Activated CD8-positive, alpha-beta T cell treated with anti-CD3 and anti-CD28 coated beads, Interleukin-2, amount 10 ng/mL, durations not matched to agents 7 days and 5 days (primary cell): ENCODE measurements at regions not wholly inside any gene's neighbourhood (a gene's known extent, or its start where the extent isn't known, plus 50 kb on each side); places are given as distances from the start of the nearest gene placed in this dataset.

Source experiments
- ATAC-seq: fragments of 150-1000 bp; cut with Tn5 transposase; one replicate; pipeline ENCODE4 v1.10.0; 2021; ENCODE audit warnings: moderate library complexity
- CTCF ChIA-PET: fragments of 350-600 bp; sonication (Branson Sonifier 250); formaldehyde crosslinking; loops from one replicate; lab custom pipeline; 2021; ENCODE audit warnings: antibody characterized with exemption; lab: Charles Lee
- POLR2A ChIA-PET: fragments of 350-600 bp; sonication (Branson Sonifier 250); formaldehyde crosslinking; loops from one replicate; lab custom pipeline; 2021; ENCODE audit warnings: antibody characterized with exemption; lab: Charles Lee
- DNase-seq: peaks from one replicate; pipeline ENCODE4 v3.0.0-alpha.2; 2020
- H3K27ac Mint-ChIP-seq: one replicate; pipeline ENCODE4 v1.8.0; 2021; ENCODE audit warnings: mild to moderate bottlenecking, mixed read lengths
- H3K27me3 Mint-ChIP-seq: one replicate; pipeline ENCODE4 v1.8.0; 2021; ENCODE audit warnings: low read depth, mixed read lengths
- H3K36me3 Mint-ChIP-seq: one replicate; pipeline ENCODE4 v1.8.0; 2021; ENCODE audit warnings: low read depth, mixed read lengths
- H3K4me1 Mint-ChIP-seq: one replicate; pipeline ENCODE4 v1.8.0; 2021; ENCODE audit warnings: low read depth, mixed read lengths
- H3K4me3 Mint-ChIP-seq: one replicate; pipeline ENCODE4 v1.8.0; 2021; ENCODE audit warnings: mild to moderate bottlenecking, mixed read lengths
- H3K9me3 Mint-ChIP-seq: one replicate; pipeline ENCODE4 v1.8.0; 2022; ENCODE audit warnings: mixed read lengths; ENCODE audit not compliant: insufficient read depth

DNA sequence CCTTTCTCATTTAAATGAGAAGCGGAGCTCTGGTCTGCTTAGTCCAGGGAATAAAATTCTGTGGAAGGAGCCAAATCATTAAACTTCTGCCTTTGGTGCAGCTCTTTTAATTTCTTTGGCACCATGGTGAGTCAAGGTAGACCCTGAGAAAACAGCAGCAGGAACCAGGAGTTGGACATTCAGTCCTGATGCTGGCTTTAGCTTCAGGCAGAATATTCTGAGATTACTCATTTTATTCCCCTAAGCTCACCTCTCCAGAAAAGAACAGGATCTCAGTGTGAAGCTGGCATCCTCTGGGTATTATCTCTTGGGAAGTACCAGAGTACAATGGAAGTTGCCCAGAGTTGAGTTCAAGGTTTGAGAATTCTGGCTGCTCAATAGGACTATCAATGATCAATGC lies 211.6 kb upstream of the NRP1 start:
- ATAC-seq (no peak), DNase-seq (no peak)
- H3K4me1 Mint-ChIP-seq: no peaks in the 10 kb centered on the region
- H3K27me3 Mint-ChIP-seq: peaks cover 2% of the 10 kb centered on the region
- no peaks in the 10 kb centered on the region for H3K36me3 Mint-ChIP-seq
- H3K27ac Mint-ChIP-seq: no peak overlapping the region
- no peaks in the 10 kb centered on the region for H3K9me3 Mint-ChIP-seq
- CTCF ChIA-PET: no interaction called here
- no peak overlapping the region for H3K4me3 Mint-ChIP-seq
- POLR2A ChIA-PET: no interaction called here

DNA sequence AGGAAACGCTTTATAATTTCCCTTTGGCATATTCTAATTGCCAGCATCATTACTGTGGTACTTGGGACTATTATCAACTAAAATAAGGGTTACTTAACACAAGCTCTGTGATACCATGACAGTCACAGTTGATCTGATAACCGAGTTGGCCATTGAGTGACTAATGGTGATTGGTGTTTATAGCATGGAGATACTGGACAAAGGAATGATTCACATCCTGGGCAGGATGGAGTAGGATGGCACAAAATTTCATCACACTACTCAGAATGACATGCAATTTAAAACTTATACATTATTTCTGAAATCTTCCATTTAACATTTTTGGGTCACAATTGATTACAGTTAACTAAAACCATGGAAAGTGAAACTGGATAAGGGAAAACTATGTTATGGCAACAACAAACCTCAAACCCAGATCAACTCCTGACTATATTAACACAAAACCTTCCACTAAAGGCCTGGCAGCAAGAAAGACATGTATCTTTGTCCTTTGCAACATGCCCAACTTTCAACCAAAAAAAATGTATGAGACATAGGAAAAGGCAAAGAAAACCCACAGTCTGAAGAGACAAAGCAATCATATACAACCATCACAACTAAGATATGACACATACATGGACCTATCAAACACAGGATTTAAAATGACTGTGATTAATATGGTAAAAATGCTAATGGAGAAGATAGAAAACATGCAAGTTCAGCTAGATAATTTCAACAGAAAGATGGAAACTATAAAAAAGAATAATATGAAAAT lies 208.5 kb upstream of the NRP1 start:
- H3K36me3 Mint-ChIP-seq: no peaks in the 10 kb centered on the region
- ChIA-PET CTCF (no interaction called here), POLR2A (no interaction called here)
- H3K4me3 Mint-ChIP-seq: no peak overlapping the region
- ATAC-seq (no peak), DNase-seq (no peak)
- H3K27me3 Mint-ChIP-seq: no peaks in the 10 kb centered on the region
- no peaks in the 10 kb centered on the region for H3K4me1 Mint-ChIP-seq
- H3K27ac Mint-ChIP-seq: no peak overlapping the region
- no peaks in the 10 kb centered on the region for H3K9me3 Mint-ChIP-seq

DNA sequence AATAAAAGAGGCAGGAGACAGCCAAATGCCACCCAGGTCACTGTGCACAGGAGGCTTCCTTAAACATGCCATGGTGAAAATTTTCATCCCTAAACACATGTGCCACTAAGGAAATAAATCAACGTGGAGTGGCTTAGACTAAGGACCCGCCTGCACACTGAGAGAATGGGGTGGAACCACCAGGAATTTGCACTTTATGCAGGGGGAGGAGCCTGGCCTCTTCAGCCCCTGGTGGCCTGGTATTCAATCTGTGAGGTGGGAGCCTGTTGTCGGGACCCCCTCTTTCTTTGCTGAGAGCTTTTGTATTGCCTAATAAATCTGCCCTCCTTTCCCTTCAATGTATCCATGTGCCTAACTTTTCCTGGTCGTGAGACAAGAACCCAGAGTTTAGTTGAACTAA lies 204.6 kb upstream of the NRP1 start:
- H3K27ac Mint-ChIP-seq: no peak overlapping the region
- CTCF ChIA-PET: no interaction called here
- ATAC-seq: no peak

DNA sequence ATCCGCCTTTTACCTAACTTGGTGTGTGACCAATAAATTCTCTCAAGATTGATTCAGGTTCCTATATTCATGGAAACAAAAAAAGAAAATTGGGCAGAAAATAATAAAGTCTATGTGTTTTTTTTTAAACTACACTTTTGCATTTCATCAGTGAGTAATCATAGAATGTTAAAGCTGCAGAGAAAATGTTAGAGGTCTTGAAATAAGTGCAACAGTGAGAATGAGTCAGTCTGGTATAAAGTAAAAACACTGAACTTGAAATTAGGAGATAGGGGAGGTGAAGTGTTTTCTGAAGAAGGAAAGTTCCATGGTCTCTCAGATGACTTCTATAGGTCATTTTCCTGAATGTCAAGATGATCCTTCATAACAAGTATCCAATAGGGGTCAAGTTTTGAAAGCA lies 202.6 kb upstream of the NRP1 start:
- H3K36me3 Mint-ChIP-seq: no peaks in the 10 kb centered on the region
- DNase-seq (no peak), ATAC-seq (no peak)
- no peaks in the 10 kb centered on the region for H3K4me1 Mint-ChIP-seq
- no peaks in the 10 kb centered on the region for H3K9me3 Mint-ChIP-seq
- H3K4me3 Mint-ChIP-seq: no peak overlapping the region
- H3K27ac Mint-ChIP-seq: no peak overlapping the region
- CTCF ChIA-PET: no interaction called here
- POLR2A ChIA-PET: no interaction called here
- no peaks in the 10 kb centered on the region for H3K27me3 Mint-ChIP-seq

More for the DNA sequence above, 204.6 kb upstream of the NRP1 start:
- Mint-ChIP-seq H3K9me3 (no peaks in the 10 kb centered on the region), H3K4me3 (no peak overlapping the region), H3K4me1 (no peaks in the 10 kb centered on the region), H3K36me3 (no peaks in the 10 kb centered on the region), H3K27me3 (no peaks in the 10 kb centered on the region)
- no peak for DNase-seq
- POLR2A ChIA-PET: no interaction called here

DNA sequence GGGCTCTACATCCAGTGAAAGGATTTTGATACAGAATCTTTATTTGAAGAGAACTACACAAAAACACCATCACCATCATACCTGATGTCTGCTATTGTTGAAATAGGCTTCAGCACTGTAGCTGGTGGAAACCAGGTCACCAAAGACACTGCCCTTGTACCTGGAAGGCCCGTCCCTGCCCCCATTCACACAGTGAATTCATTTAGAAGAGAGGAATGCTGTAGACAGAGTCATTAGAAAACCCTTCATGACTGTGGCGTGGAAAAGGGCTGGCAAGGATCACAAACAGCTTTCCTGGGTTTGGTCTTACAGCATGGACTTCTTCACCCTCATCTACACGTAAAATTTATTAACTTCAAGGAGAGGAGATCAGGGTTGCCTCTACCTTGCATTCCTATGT lies 202.0 kb upstream of the NRP1 start:
- H3K9me3 Mint-ChIP-seq: no peaks in the 10 kb centered on the region
- ChIA-PET CTCF (no interaction called here), POLR2A (no interaction called here)
- no peak overlapping the region for H3K27ac Mint-ChIP-seq
- H3K36me3 Mint-ChIP-seq: no peaks in the 10 kb centered on the region
- DNase-seq (no peak), ATAC-seq (no peak)
- H3K4me3 Mint-ChIP-seq: no peak overlapping the region
- H3K27me3 Mint-ChIP-seq: no peaks in the 10 kb centered on the region
- no peaks in the 10 kb centered on the region for H3K4me1 Mint-ChIP-seq

DNA sequence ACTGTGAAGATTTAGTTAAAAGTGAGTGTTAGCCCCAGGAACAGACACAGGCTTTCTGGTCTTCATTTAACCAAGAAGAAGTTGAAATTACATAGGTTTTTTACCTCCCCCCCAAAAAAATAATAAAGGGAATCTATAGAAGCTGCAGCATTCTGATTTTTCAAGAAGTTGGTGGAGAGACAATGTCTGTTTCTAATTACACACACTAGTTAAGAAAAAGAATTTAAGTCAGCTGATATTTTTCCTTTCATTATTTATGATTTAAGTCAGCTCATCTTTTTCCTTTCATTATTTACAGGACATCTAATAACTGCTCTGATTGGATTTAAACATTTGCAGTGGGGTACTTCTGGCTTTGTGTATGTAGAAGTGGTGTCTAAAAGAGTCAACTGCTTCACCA lies 201.4 kb upstream of the NRP1 start:
- DNase-seq (no peak), ATAC-seq (no peak)
- Mint-ChIP-seq H3K36me3 (no peaks in the 10 kb centered on the region), H3K4me1 (no peaks in the 10 kb centered on the region), H3K9me3 (no peaks in the 10 kb centered on the region), H3K27me3 (no peaks in the 10 kb centered on the region), H3K4me3 (no peak overlapping the region), H3K27ac (no peak overlapping the region)
- CTCF ChIA-PET: no interaction called here
- POLR2A ChIA-PET: no interaction called here

DNA sequence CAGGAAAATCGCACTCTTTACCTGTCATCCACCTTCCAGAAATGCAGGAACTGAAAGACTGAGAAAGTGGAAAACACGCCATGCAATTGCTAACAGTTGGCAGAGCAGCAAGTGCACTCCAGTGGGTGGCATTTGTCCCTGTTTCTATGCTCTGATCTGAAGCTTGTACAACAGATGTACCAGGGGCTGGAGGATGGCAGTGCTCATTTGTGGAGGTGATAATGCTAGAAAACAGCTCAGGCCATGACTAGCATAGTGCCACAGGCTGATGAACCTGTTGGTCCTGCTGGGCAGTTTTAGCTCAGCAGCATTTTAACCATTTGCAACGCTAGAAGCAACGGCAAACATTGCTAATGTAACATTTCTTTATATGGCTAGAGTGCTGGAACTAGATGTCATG lies 199.9 kb upstream of the NRP1 start:
- H3K27ac Mint-ChIP-seq: no peak overlapping the region
- DNase-seq (no peak), ATAC-seq (no peak)
- CTCF ChIA-PET: no interaction called here
- H3K27me3 Mint-ChIP-seq: no peaks in the 10 kb centered on the region
- H3K9me3 Mint-ChIP-seq: no peaks in the 10 kb centered on the region
- POLR2A ChIA-PET: interaction anchor here (0.5 kb wide), 1 partner anchor 522 kb away, joined by 3 read pairs; no protein-coding TSS in a partner anchor
- H3K4me3 Mint-ChIP-seq: no peak overlapping the region
- H3K36me3 Mint-ChIP-seq: no peaks in the 10 kb centered on the region
- no peaks in the 10 kb centered on the region for H3K4me1 Mint-ChIP-seq

DNA sequence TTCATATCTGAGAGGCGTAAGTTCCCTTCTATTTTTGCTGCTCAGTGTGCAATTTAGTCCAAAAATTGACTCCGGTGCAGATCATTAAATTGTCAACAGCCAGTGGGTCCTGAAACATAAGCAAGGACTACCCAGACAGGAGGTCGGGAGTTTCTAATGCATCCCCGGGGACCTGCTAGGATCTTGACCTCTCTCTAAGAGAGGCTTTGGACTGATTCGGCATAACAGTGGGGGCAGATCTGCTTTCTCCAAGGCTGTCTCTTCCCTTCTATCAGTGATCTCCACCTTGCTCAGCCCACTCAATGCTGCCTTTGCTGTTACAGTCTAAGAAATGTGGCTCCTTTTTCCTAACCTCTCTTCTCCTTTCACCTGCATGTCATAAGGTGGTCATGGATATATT lies 199.1 kb upstream of the NRP1 start:
- H3K27ac Mint-ChIP-seq: no peak overlapping the region
- no peaks in the 10 kb centered on the region for H3K36me3 Mint-ChIP-seq
- ChIA-PET POLR2A (no interaction called here), CTCF (no interaction called here)
- no peaks in the 10 kb centered on the region for H3K4me1 Mint-ChIP-seq
- no peaks in the 10 kb centered on the region for H3K27me3 Mint-ChIP-seq
- no peaks in the 10 kb centered on the region for H3K9me3 Mint-ChIP-seq
- DNase-seq: no peak
- ATAC-seq: no peak
- no peak overlapping the region for H3K4me3 Mint-ChIP-seq

DNA sequence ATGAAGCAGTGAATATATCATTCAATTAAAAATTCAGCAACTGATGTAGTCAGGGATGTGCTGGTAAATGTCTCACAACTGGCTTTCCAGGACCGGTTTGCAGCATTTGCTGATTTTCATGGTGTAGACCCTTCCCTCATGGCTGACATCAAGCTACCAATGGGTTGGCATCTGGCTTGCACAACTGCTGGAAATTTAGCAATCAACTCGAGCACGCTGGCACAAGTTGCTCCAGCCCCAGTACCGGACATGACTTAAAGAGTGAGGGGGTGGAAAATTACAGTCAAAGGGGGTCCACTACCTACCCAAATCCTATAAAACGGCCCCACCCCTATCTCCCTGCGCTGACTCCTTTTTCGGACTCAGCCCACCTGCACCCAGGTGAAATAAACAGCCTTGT lies 198.4 kb upstream of the NRP1 start:
- ATAC-seq (no peak), DNase-seq (no peak)
- Mint-ChIP-seq H3K4me1 (no peaks in the 10 kb centered on the region), H3K27ac (no peak overlapping the region), H3K4me3 (no peak overlapping the region), H3K27me3 (no peaks in the 10 kb centered on the region), H3K36me3 (no peaks in the 10 kb centered on the region), H3K9me3 (no peaks in the 10 kb centered on the region)
- CTCF ChIA-PET: no interaction called here
- POLR2A ChIA-PET: no interaction called here

DNA sequence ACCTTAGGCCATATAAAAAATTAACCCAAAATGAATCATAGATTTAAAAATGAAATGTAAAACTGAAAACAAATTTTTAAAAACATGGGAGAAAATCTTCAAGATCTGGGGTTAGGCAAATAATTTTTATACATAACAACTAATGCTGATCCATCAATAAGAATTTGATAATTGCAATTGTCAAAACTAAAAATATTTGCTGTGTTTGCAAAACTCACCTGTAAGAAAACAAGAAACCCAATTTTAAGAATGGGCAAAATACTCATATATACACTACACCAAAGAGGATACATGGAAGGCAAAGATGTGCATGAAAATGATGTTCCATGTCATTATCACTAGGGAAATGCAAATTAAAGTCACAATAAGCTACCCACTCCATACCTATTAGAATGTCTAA lies 194.8 kb upstream of the NRP1 start:
- CTCF ChIA-PET: no interaction called here
- Mint-ChIP-seq H3K27me3 (no peaks in the 10 kb centered on the region), H3K4me1 (no peaks in the 10 kb centered on the region), H3K4me3 (no peak overlapping the region), H3K27ac (no peak overlapping the region), H3K36me3 (no peaks in the 10 kb centered on the region), H3K9me3 (no peaks in the 10 kb centered on the region)
- ATAC-seq (no peak), DNase-seq (no peak)
- POLR2A ChIA-PET: no interaction called here

DNA sequence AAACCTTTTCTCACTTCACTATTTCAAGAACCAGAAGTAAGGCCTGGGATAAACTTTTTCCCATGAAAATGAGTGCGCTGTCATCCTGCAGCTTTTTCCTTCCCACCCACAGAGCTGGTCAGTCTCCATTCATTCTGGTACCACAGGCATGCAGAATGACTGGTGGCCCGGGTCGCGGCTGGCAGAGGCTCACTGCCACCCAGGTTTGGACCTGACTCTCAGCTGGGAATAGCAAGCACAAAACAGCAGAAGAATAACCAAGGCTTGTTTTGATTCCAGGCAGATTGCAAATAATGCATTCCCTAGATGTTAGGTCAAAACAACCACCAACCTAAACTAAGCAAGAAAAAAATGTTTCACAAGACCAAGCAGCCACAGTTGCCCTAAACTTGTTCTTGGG lies 190.5 kb upstream of the NRP1 start:
- DNase-seq (no peak), ATAC-seq (no peak)
- no peaks in the 10 kb centered on the region for H3K4me1 Mint-ChIP-seq
- ChIA-PET POLR2A (no interaction called here), CTCF (no interaction called here)
- H3K4me3 Mint-ChIP-seq: no peak overlapping the region
- no peak overlapping the region for H3K27ac Mint-ChIP-seq
- no peaks in the 10 kb centered on the region for H3K27me3 Mint-ChIP-seq
- H3K9me3 Mint-ChIP-seq: no peaks in the 10 kb centered on the region
- H3K36me3 Mint-ChIP-seq: no peaks in the 10 kb centered on the region

DNA sequence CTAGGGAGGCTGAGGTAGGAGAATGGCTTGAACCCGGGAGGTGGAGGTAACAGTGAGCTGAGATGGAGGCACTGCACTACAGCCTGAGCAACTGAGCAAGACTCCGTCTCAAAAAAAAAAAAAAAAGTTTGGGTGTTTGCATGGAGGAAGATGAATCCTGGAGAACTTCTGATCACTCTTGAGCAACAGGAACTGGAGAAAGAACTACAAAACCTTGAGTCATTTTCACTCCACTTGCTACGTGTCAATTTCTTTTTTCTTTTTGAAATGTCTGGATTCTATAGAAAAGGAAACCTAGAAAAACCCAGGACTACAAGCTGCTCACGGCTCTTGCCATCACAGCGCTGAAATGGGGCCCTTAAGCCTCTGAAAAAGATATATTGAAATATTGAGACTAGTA lies 189.6 kb upstream of the NRP1 start:
- ATAC-seq: no peak
- POLR2A ChIA-PET: no interaction called here
- H3K9me3 Mint-ChIP-seq: no peaks in the 10 kb centered on the region

DNA sequence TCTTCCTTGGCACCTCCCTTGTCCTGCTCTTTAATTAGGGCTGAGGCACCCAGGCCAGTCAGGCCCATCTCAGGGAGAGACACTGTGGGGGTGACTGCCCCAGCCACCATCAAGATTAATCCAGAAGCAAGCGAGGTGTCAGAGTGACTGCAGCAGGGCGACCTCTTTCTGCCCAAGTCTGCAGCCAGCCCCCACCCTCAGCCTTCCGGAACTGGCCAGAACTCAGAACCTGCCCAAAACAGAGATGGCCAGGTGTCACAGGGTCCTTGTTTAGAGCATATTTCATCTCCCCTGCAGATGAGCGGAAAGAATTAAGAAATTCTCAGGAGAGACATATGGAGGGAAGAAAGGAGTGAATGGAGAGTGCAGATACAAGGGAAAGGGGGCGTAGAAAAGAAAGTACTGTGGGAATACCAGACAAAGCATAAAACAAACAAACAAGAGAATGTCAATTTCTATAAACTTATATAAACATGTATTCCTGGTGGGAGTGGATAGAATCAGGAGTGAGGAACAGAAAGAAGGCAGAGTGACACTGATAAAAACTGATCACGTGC lies 188.8 kb upstream of the NRP1 start:
- no peaks in the 10 kb centered on the region for H3K4me1 Mint-ChIP-seq
- POLR2A ChIA-PET: no interaction called here
- H3K27me3 Mint-ChIP-seq: no peaks in the 10 kb centered on the region
- no peaks in the 10 kb centered on the region for H3K36me3 Mint-ChIP-seq
- no peak overlapping the region for H3K27ac Mint-ChIP-seq
- CTCF ChIA-PET: no interaction called here
- no peaks in the 10 kb centered on the region for H3K9me3 Mint-ChIP-seq
- DNase-seq (no peak), ATAC-seq (no peak)
- no peak overlapping the region for H3K4me3 Mint-ChIP-seq

More for the DNA sequence above, 189.6 kb upstream of the NRP1 start:
- Mint-ChIP-seq H3K4me1 (no peaks in the 10 kb centered on the region), H3K27ac (no peak overlapping the region), H3K4me3 (no peak overlapping the region), H3K36me3 (no peaks in the 10 kb centered on the region), H3K27me3 (no peaks in the 10 kb centered on the region)
- DNase-seq: no peak
- CTCF ChIA-PET: no interaction called here
